ENCODE measurements at regions not wholly inside any gene's neighbourhood (a gene's known extent, or its start where the extent isn't known, plus 50 kb on each side); places are given as distances from the start of the nearest gene placed in this dataset.
"Not testable (repeated sequence)": the region's sequence is repeated elsewhere in the genome, so short reads cannot be mapped to it uniquely, and the experiment has no call there.

- no peak for DNase-seq
These were observed 64.0 kb downstream of the GPRASP3 start for GRCh38 chrX:102784550-102784949.

- no peak for DNase-seq
These were observed 66.7 kb downstream of the GPRASP3 start for GRCh38 chrX:102787283-102787682.

DNA sequence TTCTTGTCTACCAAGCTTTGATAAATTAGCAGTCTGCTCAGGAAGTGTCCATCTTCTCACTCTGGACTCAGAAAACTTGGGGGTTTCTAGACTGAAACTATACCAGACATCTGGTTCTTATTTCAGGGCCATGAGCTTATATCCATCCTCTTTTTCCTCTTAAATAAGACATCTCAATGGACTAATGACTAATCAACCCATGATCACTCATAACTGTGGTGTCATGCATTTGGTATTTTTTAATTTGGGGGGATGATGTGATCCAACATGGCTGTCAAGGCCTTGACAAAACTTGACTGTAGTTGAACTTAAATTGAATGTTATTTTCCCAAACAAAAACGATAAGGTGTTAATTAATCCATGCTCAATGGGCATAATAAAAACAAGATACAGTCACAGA is 87.8 kb downstream of the GPRASP3 start:
- DNase-seq = no peak

DNA sequence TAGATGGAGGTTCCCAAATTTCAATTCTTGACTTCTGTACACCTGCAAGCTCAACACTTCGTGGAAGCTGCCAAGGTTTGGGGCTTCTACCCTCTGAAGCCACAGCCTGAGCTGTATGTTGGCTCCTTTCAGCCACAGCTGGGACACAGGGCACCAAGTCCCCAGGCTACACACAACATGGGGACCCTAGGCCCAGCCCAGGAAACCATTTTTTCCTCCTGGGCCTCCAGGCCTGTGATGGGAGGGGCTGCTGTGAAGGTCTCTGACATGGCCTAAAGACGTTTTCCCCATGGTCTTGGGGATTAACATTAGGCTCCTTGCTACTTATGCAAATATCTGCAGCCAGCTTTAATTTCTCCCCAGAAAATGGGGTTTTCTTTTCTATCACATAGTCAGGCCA is 97.7 kb downstream of the GPRASP3 start:
- not testable (repeated sequence) for DNase-seq

GRCh38 chrX:102832661-102833060 is 104.4 kb upstream of the RAB40AL start:
- DNase-seq = peak in 18 of 51 donors; percentile 0 to 25 (median 4)

- DNase-seq = peak in 1 of 51 donors; percentile 25
These were observed 103.9 kb upstream of the RAB40AL start for GRCh38 chrX:102833136-102833535.

DNA sequence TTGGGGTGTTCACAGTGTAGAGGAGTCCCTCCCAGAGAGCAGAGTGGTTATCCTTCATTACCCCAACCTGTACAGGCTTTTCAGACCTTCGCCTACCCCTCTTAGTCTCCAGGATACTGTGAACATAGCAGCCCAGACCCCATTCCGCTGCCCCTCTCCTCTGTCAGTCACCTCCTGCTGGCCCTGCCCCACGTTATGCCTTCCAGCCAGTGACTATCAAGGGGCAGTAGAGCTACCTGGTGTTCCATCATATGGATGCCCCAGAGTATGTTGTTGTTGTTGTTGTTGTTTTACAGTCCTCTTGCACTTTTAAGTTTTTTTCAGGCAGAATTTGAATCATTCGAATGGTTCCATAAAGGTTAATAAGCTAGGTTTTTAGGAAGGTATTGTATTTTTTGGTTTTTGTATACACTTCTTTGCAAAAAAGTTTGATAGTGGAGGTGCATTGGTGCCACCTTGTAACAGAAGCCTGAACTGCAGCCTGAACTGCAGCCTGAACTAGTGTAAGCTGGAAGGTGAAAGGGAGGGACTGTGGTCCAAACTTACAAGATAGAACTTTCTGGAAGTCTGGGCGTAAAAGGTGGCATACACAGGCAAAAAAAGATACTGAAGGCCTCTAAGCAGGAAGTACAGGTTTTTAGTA is 101.4 kb upstream of the RAB40AL start:
- DNase-seq = peak in 3 of 51 donors; percentile 0 to 5 (median 1)

DNA sequence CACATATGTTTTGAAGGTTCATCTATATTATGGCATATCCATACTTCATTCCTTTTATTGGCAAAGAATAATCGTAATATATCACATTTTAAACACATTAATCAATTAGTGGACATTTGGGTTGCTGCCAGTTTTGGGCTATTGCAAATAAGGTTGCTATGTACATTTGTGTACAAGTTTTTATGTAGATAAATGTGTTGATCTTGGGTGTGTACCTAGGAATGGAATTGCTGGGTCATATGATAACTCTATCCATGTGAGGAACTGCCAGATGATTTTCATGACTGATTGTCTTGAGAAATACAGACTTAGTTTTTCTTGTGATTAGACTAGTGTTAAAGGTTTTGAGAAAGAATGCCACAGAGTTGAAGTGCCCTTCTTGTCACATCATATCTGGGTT is 99.2 kb upstream of the RAB40AL start:
- no peak for DNase-seq

- DNase-seq = no peak
These were observed 96.0 kb upstream of the RAB40AL start for GRCh38 chrX:102840871-102841705.

GRCh38 chrX:102841706-102842003 is 95.4 kb upstream of the RAB40AL start:
- DNase-seq = no peak

DNA sequence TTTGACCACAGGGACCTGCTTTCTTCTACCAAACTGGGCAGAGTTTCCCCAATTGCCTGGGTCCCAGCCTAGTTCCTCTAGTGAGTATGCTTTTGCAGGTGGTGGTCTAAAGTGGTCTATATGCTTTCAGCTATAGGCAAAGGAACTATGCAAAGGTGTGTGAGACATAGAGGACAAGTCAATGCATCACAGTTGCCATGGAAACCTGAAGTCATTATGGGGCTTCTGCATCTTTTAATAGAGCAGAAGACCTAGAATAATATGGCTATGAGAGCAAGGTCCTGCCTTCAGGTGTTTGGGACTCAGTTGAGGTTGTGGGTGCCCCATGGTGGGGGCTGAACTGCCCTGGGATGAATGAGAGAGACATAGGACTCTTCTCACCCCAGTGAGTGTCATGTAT is 92.1 kb upstream of the RAB40AL start:
- DNase-seq = no peak

GRCh38 chrX:102846544-102847236 is 90.4 kb upstream of the RAB40AL start:
- no peak for DNase-seq

GRCh38 chrX:102847362-102847761 is 89.7 kb upstream of the RAB40AL start:
- DNase-seq = no peak

- DNase-seq = no peak
These were observed 87.7 kb upstream of the RAB40AL start for GRCh38 chrX:102849396-102849795.

DNA sequence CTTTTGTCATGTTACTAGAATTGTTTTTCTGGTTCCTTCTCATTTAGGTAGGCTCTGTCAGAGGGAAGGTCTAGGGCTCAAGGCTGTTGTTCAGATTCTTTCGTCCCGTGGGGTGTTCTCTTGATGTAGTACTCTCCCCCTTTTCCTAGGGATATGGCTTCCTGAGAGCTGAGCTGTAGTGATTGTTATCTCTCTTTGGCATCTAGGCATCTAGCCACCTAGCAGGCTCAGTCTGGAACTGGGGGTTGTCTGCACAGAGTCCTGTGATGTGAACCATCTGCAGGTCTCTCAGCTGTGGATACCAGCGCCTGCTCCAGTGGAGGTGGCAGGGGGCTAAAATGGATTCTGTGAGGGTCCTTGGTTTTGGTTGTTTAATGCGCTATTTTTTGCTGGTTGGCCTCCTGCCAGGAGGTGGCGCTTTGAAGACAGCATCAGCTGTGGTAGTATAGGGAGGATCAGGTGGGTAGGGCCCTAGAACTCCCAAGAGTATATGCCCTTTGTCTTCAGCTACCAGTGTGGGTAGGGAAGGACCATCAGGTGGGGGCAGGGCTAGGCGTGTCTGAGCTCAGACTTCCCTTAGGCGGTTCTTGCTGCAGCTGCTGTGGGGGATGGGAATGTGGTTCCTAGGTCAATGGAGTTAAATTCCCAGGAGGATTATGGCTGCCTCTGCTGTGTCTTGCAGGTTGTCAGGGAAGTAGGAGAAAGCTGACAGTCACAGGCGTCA is 78.1 kb upstream of the RAB40AL start:
- not testable (repeated sequence) for DNase-seq

GRCh38 chrX:102859550-102859871 is 77.6 kb upstream of the RAB40AL start:
- no peak for DNase-seq

DNA sequence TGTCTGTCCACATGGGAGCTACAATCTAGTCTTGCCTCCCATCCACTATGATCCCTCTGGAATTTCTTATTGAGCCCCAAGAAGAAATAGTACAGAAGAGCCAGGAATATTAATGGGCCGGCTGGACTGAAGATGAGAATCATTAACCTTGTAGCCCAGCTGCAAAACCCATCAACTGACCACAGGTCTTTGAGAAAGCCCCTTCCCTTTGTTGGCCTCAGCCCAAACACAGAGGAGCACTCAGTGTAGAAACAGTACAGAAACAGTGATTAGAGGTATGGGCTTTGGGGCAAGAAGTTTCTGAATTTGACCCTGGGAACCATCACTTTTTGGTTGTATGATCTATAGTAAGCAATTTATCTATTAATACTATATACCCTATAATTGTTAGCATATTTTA is 76.8 kb upstream of the RAB40AL start:
- DNase-seq = no peak

DNA sequence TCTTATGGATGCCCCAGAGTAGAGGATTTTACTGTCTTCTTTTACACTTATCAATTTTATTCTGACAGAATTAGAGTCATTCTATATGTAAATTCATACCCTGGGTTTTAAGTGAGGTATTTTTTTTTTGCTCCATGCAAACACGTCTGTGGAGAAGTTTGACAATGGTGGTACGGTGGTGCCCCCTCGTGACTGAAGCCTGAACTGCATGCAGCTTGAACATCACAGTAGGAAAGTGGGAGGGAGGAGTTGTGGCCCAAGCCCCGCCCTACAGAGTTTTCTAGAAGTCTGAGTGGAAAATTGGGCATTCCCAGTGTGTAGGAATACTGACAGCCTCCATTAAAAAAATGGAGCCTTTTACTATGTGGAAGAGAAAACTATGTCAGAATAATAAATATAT is 73.3 kb upstream of the RAB40AL start:
- DNase-seq = peak; percentile 0 to 82 (median 41)

- DNase-seq = no peak
These were observed 70.0 kb upstream of the RAB40AL start for GRCh38 chrX:102866981-102867656.

DNA sequence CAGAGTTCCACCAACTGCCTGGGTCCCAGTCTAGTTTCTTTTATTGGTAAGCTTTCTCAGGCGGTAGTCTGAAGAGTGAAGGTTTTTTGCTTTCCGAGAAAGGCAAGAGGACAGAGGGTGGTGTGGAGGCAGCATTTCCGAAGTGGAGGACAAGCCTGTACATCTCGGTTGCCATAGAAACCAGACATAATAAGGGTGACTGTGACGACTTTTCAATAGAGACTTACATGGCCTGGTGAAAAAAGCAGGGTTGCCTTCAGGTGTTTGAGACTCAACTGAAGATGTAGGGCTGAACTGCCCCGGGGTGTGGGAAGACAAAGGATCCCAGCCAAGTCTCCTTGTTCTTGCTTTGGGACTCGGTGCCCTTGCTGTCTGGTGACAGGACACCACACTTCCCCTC is 53.6 kb upstream of the RAB40AL start:
- no peak for DNase-seq
